DMS53 treated with DMSO at 0.1 percent for 48 hours (cell line): ENCODE measurements at regions not wholly inside any gene's neighbourhood (a gene's known extent, or its start where the extent isn't known, plus 50 kb on each side); places are given as distances from the start of the nearest gene placed in this dataset.

ENCODE experiments used
- DNase-seq: peaks from one replicate; lab custom pipeline; 2025; ENCODE audit not compliant: unreplicated experiment; lab: John Stamatoyannopoulos, UW

DNA sequence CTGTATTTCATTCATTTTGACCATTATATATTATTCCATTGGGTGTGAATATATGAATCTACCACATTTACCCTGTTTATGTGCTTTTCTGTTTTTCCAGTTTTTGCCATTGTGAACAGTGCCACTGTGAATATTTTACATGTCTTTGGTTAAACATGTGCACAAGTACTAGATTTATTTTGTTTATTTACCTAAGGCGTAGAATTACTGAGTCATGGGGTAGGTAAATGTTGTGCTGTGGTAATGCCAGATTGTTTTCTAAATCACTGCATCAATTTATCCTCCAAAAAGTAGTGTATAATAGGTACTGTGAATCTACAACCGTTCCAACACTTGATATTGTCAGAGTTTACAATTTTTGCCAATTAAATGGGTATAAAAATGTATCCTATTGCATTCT lies 362.1 kb upstream of the AGTR1 start:
- DNase-seq, result no peak

DNA sequence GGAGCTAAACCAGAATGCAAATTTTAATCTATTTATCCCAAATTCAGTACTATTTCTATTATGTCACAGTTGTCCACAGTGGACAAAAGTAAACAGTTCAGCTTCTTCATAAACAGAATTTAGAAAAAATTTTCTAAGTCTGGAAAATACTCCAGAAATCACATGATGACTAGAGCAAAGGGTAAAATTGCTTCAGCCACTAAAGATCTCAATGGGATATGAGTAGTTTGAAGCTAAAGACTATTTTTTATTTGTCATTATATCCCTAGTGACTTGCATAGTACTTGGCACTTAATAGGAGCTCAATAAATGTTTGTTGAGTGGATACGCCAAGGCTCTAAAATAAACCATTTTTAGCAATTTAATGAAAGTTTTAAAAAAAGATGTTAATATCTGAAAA lies 354.3 kb upstream of the AGTR1 start:
- no peak for DNase-seq

DNA sequence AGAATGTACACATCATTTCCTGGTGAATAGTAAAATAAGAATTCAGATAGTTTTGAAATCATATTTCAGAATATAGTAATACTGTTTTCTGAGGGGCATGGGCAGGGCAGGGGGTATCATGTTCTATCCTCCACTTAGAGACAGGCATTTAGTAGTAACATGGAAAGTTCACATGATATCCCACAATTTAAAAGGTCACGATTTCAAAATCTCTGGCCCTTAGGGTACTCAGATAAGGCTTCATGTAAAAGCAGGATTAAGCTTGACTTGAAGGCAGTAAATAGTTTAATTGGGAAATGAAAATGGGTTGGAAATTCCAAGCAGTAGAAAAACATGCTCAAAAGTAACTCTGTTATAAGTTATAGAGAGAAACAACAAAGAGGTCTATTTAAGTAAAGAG lies 353.2 kb upstream of the AGTR1 start:
- DNase-seq, result no peak

DNA sequence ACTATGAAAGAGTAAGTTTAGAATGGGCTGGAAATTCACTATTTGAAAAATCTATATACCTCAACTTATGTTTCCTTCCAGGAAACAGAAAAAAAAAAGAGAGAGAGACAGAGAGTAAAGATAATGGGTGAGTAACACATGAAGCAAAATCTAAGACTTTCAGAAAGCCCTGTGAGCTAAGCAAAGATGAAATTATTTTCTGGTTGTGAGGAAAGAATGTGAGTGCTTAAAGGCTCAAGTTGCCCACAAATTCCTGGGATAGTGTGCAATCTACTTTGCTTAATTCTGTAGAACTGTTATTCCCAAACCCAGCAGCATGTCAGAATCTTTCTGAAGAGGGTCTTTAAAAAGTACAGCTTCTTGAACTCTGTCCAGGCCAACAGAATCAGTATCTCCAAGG lies 337.7 kb upstream of the AGTR1 start:
- DNase-seq, result no peak

DNA sequence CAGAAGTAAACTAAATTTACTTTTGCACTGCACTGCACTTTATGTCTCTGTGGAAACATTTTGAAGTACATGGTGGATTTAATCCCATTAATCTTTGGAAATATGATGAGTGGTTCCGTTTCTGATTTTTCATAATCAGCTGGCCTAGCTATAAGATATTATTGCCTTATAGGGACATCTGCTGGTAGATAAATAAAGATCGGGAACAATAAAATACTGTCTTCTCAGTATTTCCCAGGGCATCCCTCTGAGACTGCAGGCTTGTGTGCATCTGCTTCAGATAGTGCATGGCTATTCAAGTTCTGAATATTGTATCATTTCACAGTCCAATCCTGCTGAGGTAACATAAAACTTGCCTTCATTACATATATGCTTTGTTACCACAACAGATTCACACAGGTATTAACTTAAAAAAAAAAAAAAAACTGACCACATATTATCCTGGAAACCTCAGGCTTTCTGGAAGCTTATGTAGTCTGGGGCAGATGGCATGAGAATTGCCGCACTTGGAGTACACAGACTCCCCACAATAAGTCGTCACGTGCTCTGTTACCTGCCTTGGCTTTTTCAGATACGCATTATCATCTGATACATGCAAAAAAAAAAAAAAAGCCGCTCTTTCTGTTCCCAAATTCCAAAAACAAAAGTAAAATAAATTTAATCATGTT lies 330.8 kb upstream of the AGTR1 start:
- DNase-seq, result peak; percentile 20

DNA sequence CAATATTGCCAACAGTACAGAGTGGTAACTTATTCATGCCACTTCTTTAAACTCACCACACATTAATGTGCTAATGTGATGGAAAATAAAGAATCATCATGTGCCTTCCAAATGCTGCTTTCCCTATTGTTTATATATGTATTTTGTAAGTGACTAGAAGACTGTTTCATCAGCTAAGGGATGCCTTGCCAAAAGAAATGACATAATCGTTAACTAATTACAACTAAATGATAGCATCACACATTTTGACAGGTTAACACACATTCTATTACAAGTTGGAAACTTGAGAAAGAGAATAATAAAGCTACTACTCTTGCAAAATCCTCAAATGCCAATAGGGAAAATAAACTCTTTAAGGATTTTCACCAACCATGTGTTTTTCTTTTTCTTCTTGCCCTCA lies 329.9 kb upstream of the AGTR1 start:
- no peak for DNase-seq

DNA sequence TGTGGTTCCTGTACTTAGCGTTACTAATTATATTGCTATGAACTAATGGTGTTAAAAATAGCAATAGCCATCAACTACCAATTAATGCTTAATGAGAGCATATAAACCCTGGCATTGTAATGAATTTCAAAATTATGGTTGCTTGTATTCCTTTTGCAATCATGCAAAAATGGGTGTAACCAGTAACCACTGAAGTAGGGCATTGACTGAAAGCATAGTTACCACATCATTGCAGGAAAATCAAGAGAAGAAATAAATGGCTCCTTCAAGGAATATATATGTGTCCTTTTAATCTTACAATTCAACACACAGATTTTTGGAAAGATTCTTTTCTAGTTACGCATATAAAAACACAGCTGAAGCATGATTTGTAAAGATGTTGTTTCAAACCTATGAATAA lies 328.3 kb upstream of the AGTR1 start:
- DNase-seq, result no peak

DNA sequence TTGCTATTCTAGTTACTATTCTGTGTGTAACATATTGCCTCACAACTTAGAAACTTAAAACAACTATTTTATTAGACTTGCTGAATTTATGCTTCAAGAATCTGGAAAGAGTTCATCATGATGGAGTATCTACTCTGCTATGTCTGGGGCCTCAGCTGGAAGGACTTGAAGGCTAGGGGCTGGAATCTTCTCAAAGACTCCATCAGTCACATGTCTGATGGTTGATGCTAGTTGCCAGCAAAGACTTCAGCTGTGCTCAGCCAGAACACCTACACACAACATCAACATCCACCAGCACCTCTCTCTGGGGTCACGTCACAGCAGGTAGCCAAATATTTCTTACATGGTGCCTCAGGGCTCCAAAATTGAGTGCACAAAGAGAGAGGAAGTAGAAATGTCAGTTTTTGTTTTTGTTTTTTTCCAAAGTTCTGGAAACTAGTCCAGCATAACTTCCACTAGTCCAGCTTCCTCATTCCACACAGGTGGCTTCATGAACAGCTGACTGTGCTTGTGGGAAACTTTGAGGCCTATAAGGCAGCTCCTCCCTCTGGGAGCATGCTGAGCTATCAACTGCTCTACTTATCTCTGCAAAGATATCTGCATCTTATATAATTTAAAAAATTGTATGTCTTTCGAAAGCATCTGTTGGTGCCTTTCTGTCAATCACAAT lies 325.4 kb upstream of the AGTR1 start:
- no peak for DNase-seq

DNA sequence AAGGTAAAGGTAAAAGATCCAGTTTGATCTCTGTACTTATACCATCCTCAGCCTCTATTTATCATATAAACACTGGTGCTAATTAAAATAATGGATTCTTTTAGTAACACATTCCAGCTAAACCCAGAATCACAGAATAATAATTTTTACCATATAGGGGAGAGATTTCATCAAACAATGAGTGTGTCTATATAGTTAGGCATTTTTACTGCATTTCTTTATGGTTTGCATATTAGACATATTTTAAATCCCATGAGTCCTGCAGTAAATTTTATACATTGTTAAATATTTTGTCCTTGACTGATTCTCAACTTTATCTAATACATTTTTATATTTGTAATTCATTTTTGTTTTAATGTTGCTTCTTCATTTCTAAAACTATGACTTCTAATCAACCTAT lies 323.7 kb upstream of the AGTR1 start:
- DNase-seq, result no peak

DNA sequence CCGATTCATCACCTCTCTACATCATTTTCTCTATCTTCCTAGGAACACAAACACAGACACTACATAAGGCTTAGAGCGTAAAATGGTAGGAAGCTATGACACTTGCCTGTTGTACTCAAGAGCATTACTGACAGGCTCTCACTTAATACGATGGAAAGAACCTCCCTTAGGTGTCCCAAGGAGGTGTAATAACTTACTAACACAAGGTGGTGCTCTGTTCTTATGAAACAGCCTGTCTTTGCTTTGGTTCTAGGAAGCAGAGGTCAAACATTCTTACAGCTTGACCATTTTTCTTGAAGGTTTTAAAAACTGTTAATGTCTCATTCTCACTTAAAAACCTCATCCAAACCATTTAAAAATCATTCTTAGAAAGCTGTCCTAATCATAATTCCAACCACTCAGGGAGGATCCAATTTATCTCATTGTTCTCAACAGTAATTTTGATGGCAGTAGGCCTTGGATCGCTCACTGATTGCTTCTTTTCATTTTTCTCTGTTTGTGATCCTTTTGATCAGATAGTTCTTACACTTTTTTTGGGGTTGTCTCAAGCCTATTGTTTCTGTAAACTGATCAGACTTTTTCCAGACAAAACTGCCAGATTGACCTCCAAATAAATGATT lies 317.8 kb upstream of the AGTR1 start:
- peak; percentile 78 for DNase-seq

DNA sequence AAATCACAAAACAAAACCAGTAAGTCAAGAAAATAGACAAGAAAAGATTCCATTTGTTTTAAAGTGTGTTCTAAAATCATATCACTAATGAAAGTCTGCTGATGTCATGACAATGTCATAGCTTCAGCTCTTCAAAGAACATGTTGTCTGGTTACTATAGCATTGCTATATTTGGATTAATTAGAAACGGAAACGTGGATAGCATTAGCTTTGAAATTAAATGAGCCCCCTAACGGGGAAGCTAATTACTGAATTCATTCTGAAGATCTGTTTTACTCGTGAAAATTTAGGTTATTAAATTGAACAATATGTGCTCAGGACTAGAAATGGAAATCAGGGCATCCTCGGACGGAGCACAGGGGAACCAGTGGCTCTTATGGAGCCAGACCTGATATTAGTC lies 316.7 kb upstream of the AGTR1 start:
- no peak for DNase-seq

DNA sequence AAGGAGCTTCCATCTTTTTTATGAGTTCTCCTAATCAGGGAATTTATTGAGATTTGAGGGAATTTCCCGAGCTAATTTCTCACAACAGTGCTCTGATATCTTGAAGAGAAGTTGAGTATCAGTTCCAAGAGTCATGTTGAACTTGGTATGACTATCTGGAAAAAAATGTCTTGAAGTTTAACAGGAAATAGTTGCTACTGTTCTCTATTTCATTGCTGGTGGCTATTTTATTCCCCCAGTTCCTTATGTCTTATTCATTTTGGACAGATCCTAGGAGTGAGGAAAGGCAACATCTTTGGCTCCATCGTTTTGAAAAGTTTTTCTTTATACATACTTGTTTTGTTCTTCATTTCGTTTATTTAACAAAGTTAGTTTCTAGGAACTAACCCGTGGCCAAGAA lies 307.8 kb upstream of the AGTR1 start:
- no peak for DNase-seq

DNA sequence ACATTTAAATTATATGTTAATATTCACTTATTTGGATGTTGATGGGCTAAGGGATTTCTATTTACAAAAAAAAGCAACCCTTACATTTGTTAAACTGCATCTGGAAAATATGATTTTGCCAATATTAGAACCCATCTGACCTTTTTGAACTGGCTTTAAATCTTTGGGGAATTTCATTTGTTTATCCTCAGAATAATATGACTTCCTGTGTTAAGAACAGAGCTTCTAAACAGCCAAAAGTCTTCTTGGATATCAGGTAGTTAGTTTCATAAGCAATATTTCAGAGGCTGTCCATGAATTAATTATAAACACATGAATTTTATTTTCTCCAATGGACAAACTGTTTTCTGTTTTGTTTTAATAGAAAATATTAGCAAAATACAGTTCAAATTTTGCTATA lies 301.9 kb upstream of the AGTR1 start:
- no peak for DNase-seq

DNA sequence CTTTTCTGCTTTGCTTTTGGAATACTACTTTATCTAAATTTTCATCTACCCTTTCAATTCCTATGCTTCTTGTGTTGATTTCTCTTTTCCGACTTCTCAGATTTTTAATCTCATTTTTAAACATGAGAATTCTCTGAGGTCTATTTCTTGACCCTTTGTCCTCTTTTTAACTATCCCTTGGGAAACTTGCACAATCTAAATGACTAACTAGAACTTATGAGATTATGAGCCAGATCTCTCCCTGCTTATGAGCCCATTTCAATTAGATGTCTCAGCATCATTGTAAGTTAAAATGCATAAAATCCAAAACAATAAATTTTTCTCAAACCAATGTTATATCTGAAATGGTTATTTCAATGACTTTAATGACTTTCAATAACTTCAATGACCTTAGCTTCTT lies 296.9 kb upstream of the AGTR1 start:
- DNase-seq, result no peak

DNA sequence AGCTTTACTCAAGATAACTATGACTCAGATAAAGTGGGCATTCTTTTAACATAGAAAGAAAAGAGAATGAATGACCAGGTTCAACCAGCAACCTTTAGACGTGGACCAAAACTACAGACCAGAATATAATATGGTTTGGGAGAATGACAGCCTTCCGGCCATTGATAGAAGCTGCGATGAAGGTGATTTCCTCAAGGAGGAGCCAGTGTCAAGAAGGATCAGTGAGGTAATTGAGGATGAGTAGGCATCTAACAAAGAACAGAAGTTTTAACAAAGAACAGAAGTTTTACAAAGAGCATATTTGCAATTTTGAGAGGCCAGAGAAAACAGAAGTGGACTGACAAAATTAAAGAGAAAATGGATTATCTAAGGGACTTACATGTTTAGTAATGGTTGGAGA lies 289.0 kb upstream of the AGTR1 start:
- no peak for DNase-seq

DNA sequence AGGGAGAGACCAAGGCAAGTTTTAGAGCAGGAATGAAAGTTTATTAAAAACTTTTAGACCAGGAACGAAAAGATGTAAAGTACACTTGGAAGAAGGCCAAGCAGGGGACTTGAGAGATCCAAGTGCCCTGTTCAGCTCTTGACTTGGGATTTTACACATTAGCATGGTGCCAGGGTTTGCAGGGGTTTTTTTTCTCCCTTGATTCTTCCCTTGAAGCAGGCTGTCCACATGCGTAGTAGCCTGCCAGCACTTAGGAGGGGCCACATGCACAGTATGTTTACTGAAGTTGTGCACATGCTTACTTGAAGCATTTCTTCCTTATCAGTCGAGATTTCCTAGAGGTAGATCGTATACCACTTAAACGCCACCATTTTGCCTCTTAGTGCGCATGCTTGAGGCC lies 277.5 kb upstream of the AGTR1 start:
- DNase-seq, result no peak

DNA sequence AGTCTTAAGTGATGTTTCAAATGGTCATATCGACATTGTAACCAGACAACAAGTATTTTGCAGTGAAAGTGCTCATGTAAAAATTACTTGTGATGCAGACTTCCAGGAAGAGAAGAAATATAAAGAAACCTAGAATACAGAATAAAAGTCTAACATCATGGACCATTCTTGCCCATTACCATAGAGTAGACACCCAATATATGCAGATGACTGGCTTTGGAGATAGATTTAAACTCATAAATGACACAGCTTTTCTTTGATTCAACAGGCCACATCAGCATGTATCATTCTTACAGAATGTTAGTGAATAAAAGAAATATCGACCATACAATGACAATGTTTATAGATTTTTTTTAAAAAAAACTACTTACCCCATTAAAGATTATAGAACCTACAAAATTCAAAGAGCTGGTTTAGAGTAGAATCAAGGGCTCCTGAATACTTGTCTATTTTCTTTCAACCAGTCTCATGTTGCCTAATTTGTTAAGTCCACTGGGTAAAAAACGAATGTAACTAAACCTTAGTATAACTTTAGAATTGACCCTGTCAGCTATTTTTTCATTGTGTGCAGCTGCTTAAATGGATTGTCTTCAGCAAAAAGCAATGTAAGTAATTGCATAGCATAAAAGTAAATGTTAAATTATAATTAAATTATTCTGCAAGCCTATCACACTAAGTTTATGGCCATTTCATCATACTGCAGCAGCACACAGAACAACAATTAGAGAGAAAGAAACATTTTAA lies 268.7 kb upstream of the AGTR1 start:
- DNase-seq, result no peak

DNA sequence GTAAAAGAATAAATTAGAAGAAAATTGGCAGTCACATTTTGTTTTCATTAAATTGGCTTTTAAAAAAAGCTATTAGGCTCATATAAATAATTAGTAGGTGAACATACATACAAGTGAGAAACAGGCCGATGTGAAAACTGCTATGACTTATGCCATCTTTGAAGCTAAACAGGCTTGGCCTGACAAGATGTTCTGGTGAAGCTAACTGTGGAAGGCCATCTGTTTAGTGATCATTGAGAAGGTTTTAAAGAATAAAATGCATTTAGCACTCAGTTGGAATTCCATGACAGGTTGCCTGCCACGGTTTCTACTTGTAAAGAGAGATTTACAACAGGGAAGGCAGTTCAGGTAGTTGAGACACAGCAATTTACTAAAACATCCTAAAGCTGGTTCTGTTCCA lies 264.0 kb upstream of the AGTR1 start:
- DNase-seq, result no peak

DNA sequence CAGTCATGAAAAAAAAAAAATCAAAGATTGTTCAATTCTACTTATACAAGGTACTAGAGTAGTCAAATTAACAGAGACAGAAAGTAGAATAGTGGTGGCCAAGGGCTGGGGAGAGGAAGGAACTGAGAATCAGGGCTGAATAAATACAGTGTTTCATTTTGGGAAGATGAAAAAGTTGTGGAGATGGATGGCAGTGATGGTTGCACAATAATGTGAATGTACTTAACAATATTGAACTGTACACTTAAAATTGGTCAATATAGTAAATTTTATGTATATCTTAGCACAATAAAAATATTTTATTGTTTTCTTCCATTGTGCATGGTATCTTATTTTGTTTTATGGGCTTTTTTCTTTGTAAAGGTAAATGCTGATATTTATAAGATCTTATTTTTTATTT lies 262.2 kb upstream of the AGTR1 start:
- DNase-seq, result no peak

DNA sequence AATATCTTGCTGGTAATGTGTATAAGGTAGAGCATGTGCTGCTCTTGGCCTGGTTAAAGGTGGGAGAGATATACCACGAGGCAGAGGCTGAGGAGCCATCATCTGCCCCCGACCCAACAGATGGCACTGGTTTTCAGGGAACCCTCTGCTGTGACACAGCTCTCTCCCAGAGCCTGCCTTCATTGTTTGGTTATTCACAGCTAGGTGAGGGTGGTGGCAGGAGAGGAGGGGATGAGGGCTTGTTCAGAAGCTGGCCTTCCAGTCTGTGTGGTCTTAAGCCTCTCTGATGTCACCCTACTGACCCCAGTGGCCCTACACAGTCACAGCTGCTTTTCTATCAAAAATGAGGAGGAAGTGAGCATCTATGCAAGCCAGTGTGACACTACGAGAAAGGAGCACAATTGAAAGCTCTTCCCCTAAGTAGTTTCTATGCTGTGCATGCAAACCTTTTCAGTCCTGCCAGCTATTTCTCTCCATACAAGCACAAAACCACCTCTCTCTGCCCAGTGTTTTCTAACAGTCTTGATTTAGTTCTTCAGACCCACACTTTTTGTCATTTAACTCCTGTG lies 258.4 kb upstream of the AGTR1 start:
- no peak for DNase-seq

DNA sequence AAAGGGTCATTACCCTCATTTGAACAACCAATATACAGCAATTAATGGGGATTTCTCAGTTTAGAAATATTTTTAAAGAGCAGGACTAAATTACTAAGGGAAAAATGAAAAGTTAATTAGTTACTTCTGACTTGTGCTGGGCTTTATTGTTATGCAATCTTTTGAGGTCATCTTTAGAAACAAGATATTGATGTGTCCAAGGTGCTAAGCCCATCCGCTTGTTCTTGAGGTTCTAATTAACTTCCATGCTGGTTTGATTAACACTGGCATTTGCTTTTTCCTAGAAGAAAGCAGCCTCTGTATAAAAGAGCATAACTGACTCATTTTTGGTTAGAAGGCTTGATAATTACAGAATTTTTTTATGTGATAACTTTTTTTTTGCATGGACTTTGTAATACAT lies 256.5 kb upstream of the AGTR1 start:
- no peak for DNase-seq

DNA sequence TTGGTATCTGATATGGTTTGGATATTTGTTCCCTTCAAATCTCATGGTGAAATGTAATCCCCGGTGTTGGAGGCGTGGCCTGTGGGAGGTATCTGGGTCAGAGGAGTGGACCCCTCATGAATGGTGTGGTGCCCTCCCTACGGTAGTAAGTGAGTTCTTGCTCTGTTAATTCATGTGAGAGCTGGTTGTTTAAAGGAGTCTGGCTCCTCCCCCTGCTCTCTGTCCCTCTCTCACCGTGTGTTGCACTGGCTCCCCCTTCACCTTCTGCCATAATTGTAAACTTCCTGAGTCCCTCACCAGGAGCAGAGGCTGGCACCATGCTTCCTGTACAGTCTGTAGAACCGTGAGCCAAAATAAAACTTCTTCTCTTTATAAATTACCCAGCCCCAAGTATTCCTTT lies 246.9 kb upstream of the AGTR1 start:
- DNase-seq, result peak; percentile 23
